SK-N-SH (cell line): ENCODE measurements at regions not wholly inside any gene's neighbourhood (a gene's known extent, or its start where the extent isn't known, plus 50 kb on each side); places are given as distances from the start of the nearest gene placed in this dataset.

ENCODE experiments used
- CTCF ChIA-PET: fragments of 300-600, 350-600 bp; formaldehyde crosslinking; extraction: SDS; loops from one replicate; lab custom pipeline; 2021; lab: Yijun Ruan, JAX
- POLR2A ChIA-PET: fragments of 350-600 bp; sonication (Branson Sonifier 250); formaldehyde crosslinking; extraction: SDS; loops from one replicate; lab custom pipeline; 2020; ENCODE audit warnings: antibody characterized with exemption, inconsistent platforms; lab: Yijun Ruan, JAX
- DNase-seq: peaks from one replicate; pipeline ENCODE4 v3.0.0; 2012
- H2AFZ ChIP-seq: fragments of 200-600 bp; sonication (generic); 2 replicates; pipeline ENCODE4 v1.8.1; 2016; ENCODE audit warnings: antibody characterized with exemption, mild to moderate bottlenecking, low read depth
- H3F3A ChIP-seq: fragments of 200-600 bp; sonication (generic); replicated peaks from 2 replicates; pipeline ENCODE3; 2016; ENCODE audit warnings: antibody characterized with exemption, mild to moderate bottlenecking; ENCODE audit not compliant: insufficient read depth
- H3K27ac ChIP-seq, 2 experiments: fragments of 200-500 bp in 1 of 2; fragments of 200-600 bp in 1 of 2; sonication (Bioruptor generic) in 1 of 2; sonication (generic), shearing (Covaris generic) in 1 of 2; 2 replicates each; pipeline versions ENCODE4 v1.5.1 to v1.6.1; 2014 to 2016; ENCODE audit warnings: low read depth in 2 of 2, inconsistent platforms in 1 of 2, low read length in 1 of 2, mild to moderate bottlenecking in 1 of 2, mixed read lengths in 1 of 2
- H3K27me3 ChIP-seq: fragments of 200-600 bp; sonication (generic), shearing (Covaris generic); 2 replicates; pipeline ENCODE4 v1.6.1; 2016; ENCODE audit warnings: mixed run types; ENCODE audit not compliant: insufficient read depth
- H3K36me3 ChIP-seq, 2 experiments: fragments of 200-500 bp in 1 of 2; fragments of 200-600 bp in 1 of 2; sonication (Bioruptor generic) in 1 of 2; sonication (generic) in 1 of 2; replicated peaks in 1 of 2; 2 replicates each; pipeline versions ENCODE3 to v1.5.1; 2014 to 2016; ENCODE audit warnings: low read length in 1 of 2, mild to moderate bottlenecking in 1 of 2; ENCODE audit not compliant: insufficient read depth in 2 of 2, control insufficient read depth in 1 of 2
- H3K4me1 ChIP-seq, 2 experiments: fragments of 200-500 bp in 1 of 2; fragments of 200-600 bp in 1 of 2; sonication (Bioruptor generic) in 1 of 2; sonication (generic), shearing (Covaris generic) in 1 of 2; 2 replicates each; pipeline versions ENCODE4 v1.5.1 to v1.6.1; 2014 to 2016; ENCODE audit warnings: low read depth in 1 of 2, low read length in 1 of 2, mixed run types in 1 of 2; ENCODE audit not compliant: insufficient read depth in 2 of 2, control insufficient read depth in 1 of 2
- H3K4me2 ChIP-seq: fragments of 200-600 bp; sonication (generic), shearing (Covaris generic); 2 replicates; pipeline ENCODE4 v1.6.1; 2017; ENCODE audit warnings: mixed run types
- H3K4me3 ChIP-seq, 2 experiments: fragments of 200-500 bp in 1 of 2; fragments of 200-600 bp in 1 of 2; sonication (Bioruptor generic) in 1 of 2; sonication (generic), shearing (Covaris generic) in 1 of 2; 2 replicates each; pipeline versions ENCODE4 v1.5.1 to v1.8.1; 2014 to 2016; ENCODE audit warnings: low read depth in 2 of 2, inconsistent platforms in 1 of 2, low read length in 1 of 2, mild to moderate bottlenecking in 1 of 2, mixed read lengths in 1 of 2, moderate library complexity in 1 of 2
- H3K79me2 ChIP-seq: fragments of 200-600 bp; sonication (generic); 2 replicates; pipeline ENCODE4 v1.8.1; 2017; ENCODE audit warnings: mild to moderate bottlenecking; ENCODE audit not compliant: insufficient read depth
- H3K9ac ChIP-seq: fragments of 200-600 bp; sonication (generic); 2 replicates; pipeline ENCODE4 v1.6.1; 2017; ENCODE audit warnings: mixed run types
- H3K9me2 ChIP-seq: fragments of 200-600 bp; sonication (generic); 2 replicates; pipeline ENCODE4 v1.6.1; 2017; ENCODE audit warnings: mixed run types
- H3K9me3 ChIP-seq: fragments of 200-600 bp; sonication (generic); 2 replicates; pipeline ENCODE4 v1.6.1; 2017; ENCODE audit warnings: mixed run types, mild to moderate bottlenecking, moderate library complexity
- H4K20me1 ChIP-seq: fragments of 200-600 bp; sonication (generic); 2 replicates; pipeline ENCODE4 v1.6.1; 2017; ENCODE audit warnings: mild to moderate bottlenecking, mixed run types; ENCODE audit not compliant: insufficient read depth
- EP300 ChIP-seq, 2 experiments: IDR thresholded peaks; 2 replicates each; pipeline versions ENCODE4 v1.4.0 to v1.6.1; 2012; ENCODE audit warnings: borderline replicate concordance in 1 of 2, low read depth in 1 of 2, low read length in 1 of 2
- GABPA ChIP-seq: IDR thresholded peaks from 2 replicates; pipeline ENCODE4 v1.4.0; 2012; ENCODE audit warnings: low read depth, mild to moderate bottlenecking
- GATA2 ChIP-seq: sonication (generic); formaldehyde crosslinking; IDR thresholded peaks from 2 replicates; pipeline ENCODE4 v1.5.0; 2020; ENCODE audit warnings: mild to moderate bottlenecking, missing genetic modification reagents
- TCF12 ChIP-seq: IDR thresholded peaks from 2 replicates; pipeline ENCODE4 v1.4.0; 2012
- YY1 ChIP-seq: IDR thresholded peaks from 2 replicates; pipeline ENCODE4 v1.4.0; 2012; ENCODE audit warnings: low read depth, mild to moderate bottlenecking
- WGBS: methylation state at CpG from one replicate; pipeline ENCODE4 v1.1.6; 2017; ENCODE audit warnings: low lambda C conversion rate; 5-methylcytosine and 5-hydroxymethylcytosine counted together
- TF ChIP-seq, protein P1 (sequence below): fragments of 150-350 bp; IDR thresholded peaks from 2 replicates; pipeline ENCODE4 v1.6.1; 2017; ENCODE audit warnings: antibody characterized with exemption, low read length, low read depth, borderline replicate concordance
- TF ChIP-seq, protein P2 (sequence below): fragments of 150-350 bp; IDR thresholded peaks from 2 replicates; pipeline ENCODE4 v1.6.1; 2016; ENCODE audit warnings: mild to moderate bottlenecking, low read depth, low read length
- TF ChIP-seq, protein P3 (sequence below): IDR thresholded peaks from 2 replicates; pipeline ENCODE4 v1.4.0; 2012; ENCODE audit warnings: low read depth

DNA sequence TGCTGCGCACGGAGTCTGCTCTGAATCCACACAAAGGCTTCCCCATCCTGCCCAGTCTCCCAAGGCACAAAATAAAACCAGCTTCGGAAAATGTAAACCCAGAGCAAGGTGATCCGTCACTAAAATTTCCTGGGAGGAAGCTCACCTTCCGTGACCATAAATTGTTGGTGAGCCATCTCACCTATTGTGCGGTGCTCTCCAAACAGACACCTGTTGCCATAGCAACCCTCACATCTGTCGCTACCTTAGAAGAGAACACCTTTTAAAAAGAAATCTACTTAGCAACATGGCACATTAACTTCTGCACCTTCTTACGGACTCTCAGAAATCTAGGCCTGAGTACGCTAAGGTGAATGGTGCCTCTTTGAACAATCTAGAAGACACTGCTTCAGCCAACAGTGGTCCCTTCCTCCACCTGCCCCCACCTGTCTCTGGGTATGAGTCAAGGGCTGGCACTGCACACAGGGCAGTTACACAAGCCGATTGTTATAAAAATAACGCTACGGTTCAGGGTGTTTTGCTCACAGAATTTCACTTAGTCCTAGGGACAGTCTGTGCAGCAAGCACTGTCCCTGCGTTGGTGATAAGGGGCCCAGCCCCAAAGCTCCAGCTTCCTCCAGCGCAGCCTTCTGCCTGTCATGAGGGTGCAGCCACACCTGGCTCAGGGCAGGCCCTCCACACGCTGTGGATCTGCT, 114.9 kb upstream of the ID2 start:
- 86% methylated on average over 15 of the region's 15 CpGs for WGBS
- Histone ChIP-seq H3K9me2 (no peaks in the 10 kb centered on the region), H3K27ac (no peak overlapping the region), H3K27me3 (no peaks in the 10 kb centered on the region; the same call in 1 of the 2 replicates), H3K9ac (no peak overlapping the region), H3F3A (no peaks in the 10 kb centered on the region), H3K79me2 (no peaks in the 10 kb centered on the region), H3K9me3 (no peaks in the 10 kb centered on the region), H3K4me3 (no peak overlapping the region), H4K20me1 (no peaks in the 10 kb centered on the region), H3K36me3 (no peaks in the 10 kb centered on the region), H3K4me2 (no peak overlapping the region), H3K4me1 (no peaks in the 10 kb centered on the region; a peak in 1 of 4 replicates), H2AFZ (no peak overlapping the region)
- DNase-seq, result no peak
- ChIA-PET POLR2A (no interaction called here), CTCF (no interaction called here)
- TF ChIP-seq GATA2 (CRISPR knock-in tag) (no peak), GABPA (no peak)
- TF ChIP-seq, protein P1, sequence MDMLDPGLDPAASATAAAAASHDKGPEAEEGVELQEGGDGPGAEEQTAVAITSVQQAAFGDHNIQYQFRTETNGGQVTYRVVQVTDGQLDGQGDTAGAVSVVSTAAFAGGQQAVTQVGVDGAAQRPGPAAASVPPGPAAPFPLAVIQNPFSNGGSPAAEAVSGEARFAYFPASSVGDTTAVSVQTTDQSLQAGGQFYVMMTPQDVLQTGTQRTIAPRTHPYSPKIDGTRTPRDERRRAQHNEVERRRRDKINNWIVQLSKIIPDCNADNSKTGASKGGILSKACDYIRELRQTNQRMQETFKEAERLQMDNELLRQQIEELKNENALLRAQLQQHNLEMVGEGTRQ, result no peak
- TF ChIP-seq, protein P2, sequence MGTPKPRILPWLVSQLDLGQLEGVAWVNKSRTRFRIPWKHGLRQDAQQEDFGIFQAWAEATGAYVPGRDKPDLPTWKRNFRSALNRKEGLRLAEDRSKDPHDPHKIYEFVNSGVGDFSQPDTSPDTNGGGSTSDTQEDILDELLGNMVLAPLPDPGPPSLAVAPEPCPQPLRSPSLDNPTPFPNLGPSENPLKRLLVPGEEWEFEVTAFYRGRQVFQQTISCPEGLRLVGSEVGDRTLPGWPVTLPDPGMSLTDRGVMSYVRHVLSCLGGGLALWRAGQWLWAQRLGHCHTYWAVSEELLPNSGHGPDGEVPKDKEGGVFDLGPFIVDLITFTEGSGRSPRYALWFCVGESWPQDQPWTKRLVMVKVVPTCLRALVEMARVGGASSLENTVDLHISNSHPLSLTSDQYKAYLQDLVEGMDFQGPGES, result no peak

DNA sequence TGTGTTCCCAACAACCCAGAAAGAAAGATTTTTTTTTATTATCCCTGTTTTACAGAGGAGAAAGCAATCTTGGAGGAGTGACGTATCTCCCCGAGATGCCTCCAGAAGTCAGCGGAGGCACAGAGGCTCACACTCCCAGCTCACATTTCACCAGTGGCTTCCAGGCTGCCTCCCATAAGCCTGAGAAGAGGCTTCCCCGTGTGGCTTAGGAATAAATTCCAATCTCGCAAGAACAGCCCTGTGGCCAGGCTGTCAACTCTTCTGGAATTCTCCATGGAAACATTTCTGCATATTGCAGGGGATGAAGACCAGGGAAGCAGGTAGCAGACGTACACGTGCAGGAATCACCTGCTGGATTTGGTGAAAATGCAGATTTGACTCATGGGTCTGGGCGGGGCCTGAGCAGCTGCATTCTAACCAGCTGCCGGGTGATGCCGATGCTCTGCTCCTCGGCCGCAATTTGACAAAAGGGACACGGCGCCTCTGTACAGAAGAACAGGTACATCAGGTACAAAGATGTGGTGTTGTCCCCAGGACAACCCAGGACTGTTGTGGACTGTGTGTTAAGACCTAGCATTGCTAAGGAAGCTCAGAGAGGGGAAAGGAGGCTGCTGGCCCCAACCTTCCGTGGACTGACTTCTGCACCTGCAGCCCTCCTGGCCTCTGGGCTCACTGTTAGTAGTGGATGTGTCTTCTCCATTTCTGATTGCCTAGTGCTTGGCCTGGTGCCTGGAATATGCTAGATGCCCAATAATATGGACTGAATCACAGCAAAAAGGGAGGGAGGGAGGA, 114.2 kb upstream of the ID2 start:
- Histone ChIP-seq H4K20me1 (no peaks in the 10 kb centered on the region), H3K9me3 (no peaks in the 10 kb centered on the region), H3K4me3 (no peak overlapping the region), H3K27me3 (no peaks in the 10 kb centered on the region; the same call in 1 of the 2 replicates), H3K4me2 (no peak overlapping the region), H3K79me2 (no peaks in the 10 kb centered on the region), H3K4me1 (no peaks in the 10 kb centered on the region; a peak in 1 of 4 replicates), H3F3A (no peaks in the 10 kb centered on the region), H2AFZ (no peak overlapping the region), H3K9ac (no peak overlapping the region), H3K9me2 (no peaks in the 10 kb centered on the region), H3K27ac (no peak overlapping the region), H3K36me3 (no peaks in the 10 kb centered on the region)
- no peak for DNase-seq
- ChIA-PET CTCF (no interaction called here), POLR2A (no interaction called here)
- TF ChIP-seq, protein P3, sequence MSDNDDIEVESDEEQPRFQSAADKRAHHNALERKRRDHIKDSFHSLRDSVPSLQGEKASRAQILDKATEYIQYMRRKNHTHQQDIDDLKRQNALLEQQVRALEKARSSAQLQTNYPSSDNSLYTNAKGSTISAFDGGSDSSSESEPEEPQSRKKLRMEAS, result no peak
- no peak for TF ChIP-seq TCF12
- TF ChIP-seq YY1, result no peak
- TF ChIP-seq EP300 (IDR thresholded peaks at IDR 0.05; ENCODE audit: borderline replicate concordance in 1 of 2, low read depth in 1 of 2, low read length in 1 of 2), result no peak
- 88% methylated on average over 15 of the region's 15 CpGs for WGBS
